HL-60 (cell line): ENCODE measurements at regions not wholly inside any gene's neighbourhood (a gene's known extent, or its start where the extent isn't known, plus 50 kb on each side); places are given as distances from the start of the nearest gene placed in this dataset.

Experiments used
- DNase-seq, 2 experiments: peaks; one replicate each; pipeline ENCODE4 v3.0.0-alpha.2; 2010 to 2020; ENCODE audit warnings: low read depth in 1 of 2, low spot score in 1 of 2
- H3K27ac ChIP-seq: fragments of 250-450 bp; sonication (Bioruptor Pico); replicated peaks from 2 replicates; pipeline ENCODE4 v1.5.1; 2020; ENCODE audit warnings: mild to moderate bottlenecking, moderate library complexity
- H3K27me3 ChIP-seq: fragments of 250-450 bp; sonication (Bioruptor Pico); 2 replicates; pipeline ENCODE4 v1.5.1; 2021; ENCODE audit warnings: mild to moderate bottlenecking, moderate library complexity; ENCODE audit not compliant: insufficient read depth, poor library complexity, severe bottlenecking
- H3K4me3 ChIP-seq: replicated peaks from 2 replicates; pipeline ENCODE4 v1.5.1; 2011; ENCODE audit warnings: mild to moderate bottlenecking, control low read depth, low read length; ENCODE audit not compliant: insufficient read depth
- GABPA ChIP-seq: IDR thresholded peaks from 2 replicates; pipeline ENCODE4 v1.6.1; 2012; ENCODE audit warnings: low read depth
- POLR2AphosphoS5 ChIP-seq: IDR thresholded peaks from 2 replicates; pipeline ENCODE4 v1.6.1; 2012; ENCODE audit warnings: low read depth
- SPI1 ChIP-seq: IDR thresholded peaks from 2 replicates; pipeline ENCODE4 v1.6.1; 2012; ENCODE audit warnings: low read depth, mild to moderate bottlenecking, borderline replicate concordance
- TF ChIP-seq, protein P1 (sequence below): IDR thresholded peaks from 2 replicates; pipeline ENCODE4 v1.6.1; 2012; ENCODE audit warnings: low read depth; ENCODE audit not compliant: insufficient replicate concordance
- TF ChIP-seq, protein P2 (sequence below): IDR thresholded peaks from one replicate; pipeline ENCODE4 v1.5.1; 2011; ENCODE audit warnings: low read length, control low read depth, inconsistent platforms; ENCODE audit not compliant: insufficient read depth

DNA sequence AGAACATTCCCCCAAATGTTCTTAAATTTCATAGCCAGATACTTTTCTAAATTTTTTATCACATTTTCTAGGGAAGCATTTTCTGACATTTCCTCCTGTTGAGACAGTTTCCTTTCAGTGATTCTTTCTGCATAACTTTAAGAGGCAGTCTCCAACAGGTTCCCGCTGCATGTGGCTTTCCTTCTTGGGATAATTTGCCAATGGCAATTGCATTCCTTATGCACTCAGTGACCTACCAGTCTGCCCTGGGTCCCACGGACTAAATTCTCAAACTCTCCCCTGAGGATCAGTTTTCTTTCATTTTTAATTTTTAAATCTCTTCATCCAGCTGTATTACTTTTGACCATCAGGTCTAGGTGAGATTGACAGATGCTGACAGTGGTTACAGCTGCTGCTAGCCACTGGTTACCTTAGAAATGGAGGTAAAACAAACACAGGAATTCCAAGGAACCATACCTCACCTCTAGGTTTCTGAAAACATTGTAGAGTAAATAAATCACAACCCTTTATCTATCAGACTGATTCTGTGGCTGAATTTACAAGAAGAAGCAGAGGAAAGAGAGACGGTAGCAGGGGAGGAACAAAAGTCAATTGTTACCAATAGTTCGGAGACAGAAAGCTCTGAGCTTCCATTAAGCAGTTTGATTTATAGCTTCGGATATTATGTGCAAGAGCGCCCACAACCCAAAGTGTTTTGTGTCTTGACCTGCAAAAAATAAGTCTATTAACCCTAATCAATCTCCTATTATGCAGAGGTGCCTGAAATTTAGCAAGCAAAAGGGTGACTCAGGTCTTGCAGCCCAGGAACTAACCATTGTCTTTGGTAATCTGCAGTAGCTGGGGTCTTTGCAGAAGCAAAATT is 216.0 kb downstream of the PMP22 start:
- Histone ChIP-seq H3K4me3 (no peak overlapping the region), H3K27ac (no peak overlapping the region), H3K27me3 (no peaks in the 10 kb centered on the region)
- TF ChIP-seq GABPA (no peak), POLR2AphosphoS5 (no peak), SPI1 (no peak)
- TF ChIP-seq, protein P1, sequence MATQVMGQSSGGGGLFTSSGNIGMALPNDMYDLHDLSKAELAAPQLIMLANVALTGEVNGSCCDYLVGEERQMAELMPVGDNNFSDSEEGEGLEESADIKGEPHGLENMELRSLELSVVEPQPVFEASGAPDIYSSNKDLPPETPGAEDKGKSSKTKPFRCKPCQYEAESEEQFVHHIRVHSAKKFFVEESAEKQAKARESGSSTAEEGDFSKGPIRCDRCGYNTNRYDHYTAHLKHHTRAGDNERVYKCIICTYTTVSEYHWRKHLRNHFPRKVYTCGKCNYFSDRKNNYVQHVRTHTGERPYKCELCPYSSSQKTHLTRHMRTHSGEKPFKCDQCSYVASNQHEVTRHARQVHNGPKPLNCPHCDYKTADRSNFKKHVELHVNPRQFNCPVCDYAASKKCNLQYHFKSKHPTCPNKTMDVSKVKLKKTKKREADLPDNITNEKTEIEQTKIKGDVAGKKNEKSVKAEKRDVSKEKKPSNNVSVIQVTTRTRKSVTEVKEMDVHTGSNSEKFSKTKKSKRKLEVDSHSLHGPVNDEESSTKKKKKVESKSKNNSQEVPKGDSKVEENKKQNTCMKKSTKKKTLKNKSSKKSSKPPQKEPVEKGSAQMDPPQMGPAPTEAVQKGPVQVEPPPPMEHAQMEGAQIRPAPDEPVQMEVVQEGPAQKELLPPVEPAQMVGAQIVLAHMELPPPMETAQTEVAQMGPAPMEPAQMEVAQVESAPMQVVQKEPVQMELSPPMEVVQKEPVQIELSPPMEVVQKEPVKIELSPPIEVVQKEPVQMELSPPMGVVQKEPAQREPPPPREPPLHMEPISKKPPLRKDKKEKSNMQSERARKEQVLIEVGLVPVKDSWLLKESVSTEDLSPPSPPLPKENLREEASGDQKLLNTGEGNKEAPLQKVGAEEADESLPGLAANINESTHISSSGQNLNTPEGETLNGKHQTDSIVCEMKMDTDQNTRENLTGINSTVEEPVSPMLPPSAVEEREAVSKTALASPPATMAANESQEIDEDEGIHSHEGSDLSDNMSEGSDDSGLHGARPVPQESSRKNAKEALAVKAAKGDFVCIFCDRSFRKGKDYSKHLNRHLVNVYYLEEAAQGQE, result no peak
- TF ChIP-seq, protein P2, sequence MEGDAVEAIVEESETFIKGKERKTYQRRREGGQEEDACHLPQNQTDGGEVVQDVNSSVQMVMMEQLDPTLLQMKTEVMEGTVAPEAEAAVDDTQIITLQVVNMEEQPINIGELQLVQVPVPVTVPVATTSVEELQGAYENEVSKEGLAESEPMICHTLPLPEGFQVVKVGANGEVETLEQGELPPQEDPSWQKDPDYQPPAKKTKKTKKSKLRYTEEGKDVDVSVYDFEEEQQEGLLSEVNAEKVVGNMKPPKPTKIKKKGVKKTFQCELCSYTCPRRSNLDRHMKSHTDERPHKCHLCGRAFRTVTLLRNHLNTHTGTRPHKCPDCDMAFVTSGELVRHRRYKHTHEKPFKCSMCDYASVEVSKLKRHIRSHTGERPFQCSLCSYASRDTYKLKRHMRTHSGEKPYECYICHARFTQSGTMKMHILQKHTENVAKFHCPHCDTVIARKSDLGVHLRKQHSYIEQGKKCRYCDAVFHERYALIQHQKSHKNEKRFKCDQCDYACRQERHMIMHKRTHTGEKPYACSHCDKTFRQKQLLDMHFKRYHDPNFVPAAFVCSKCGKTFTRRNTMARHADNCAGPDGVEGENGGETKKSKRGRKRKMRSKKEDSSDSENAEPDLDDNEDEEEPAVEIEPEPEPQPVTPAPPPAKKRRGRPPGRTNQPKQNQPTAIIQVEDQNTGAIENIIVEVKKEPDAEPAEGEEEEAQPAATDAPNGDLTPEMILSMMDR, result no peak
- no peak for DNase-seq

DNA sequence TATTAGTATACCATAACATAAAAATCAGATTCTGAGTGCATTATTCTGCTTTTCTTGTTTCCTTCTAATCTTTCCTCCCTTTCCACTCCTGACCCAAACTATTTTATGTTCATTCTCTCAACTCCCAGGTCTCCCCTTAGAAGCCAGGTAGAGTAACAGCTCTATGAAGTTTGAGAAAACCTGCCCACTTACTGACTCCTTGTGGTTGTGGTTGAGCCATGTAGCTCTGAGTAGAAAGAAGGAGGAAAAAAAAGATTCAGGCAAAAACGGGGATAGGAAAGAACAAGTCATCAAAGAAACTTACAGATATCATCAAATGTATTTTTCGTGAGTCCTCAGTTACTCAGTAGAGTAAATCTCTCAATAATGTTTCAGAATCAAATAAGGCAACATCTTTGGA is 216.7 kb downstream of the PMP22 start:
- TF ChIP-seq, protein P2, result no peak
- TF ChIP-seq GABPA (no peak), SPI1 (no peak), POLR2AphosphoS5 (no peak)
- TF ChIP-seq, protein P1, result no peak
- Histone ChIP-seq H3K27me3 (no peaks in the 10 kb centered on the region), H3K27ac (no peak overlapping the region), H3K4me3 (no peak overlapping the region)
- DNase-seq, result no peak

DNA sequence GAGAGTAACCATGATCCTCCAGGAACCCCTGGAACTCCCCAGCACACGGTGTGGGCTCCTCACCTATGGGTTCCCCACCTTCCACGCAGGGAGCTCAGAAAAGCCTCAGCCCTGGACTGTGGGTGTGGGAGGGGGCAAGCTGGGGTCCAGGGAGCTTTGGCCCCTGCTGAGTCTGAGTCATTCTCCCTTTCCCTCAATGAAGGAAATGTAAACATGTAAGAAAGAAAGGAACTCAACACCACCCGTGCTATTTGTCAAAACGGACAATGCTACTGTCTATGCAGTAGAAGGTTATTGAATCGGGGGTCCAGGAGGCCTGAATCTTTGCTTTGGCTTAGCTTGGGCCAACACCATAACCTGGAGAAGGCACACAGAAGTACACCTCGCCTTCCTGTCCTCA is 222.8 kb downstream of the PMP22 start:
- TF ChIP-seq, protein P1, result no peak
- TF ChIP-seq, protein P2, result no peak
- no peak overlapping the region for H3K4me3 ChIP-seq
- DNase-seq, result no peak
- no peak overlapping the region for H3K27ac ChIP-seq
- no peaks in the 10 kb centered on the region for H3K27me3 ChIP-seq
